CD14-positive monocyte (primary cell): ENCODE measurements at regions not wholly inside any gene's neighbourhood (a gene's known extent, or its start where the extent isn't known, plus 50 kb on each side); places are given as distances from the start of the nearest gene placed in this dataset.

Experiments used
- DNase-seq, 3 donors: peaks; one replicate each; pipeline ENCODE4 v3.0.0-alpha.2; 2011 to 2022
- H2AFZ ChIP-seq: 2 replicates; pipeline ENCODE4 v1.6.0; 2012; ENCODE audit warnings: mild to moderate bottlenecking, low read depth, low read length, inconsistent platforms; ENCODE audit not compliant: insufficient read depth, poor library complexity, severe bottlenecking
- H3K27ac ChIP-seq, 2 donors: 1 replicate in 1 of 2; 2 replicates in 1 of 2; pipeline ENCODE4 v1.5.1; 2012 to 2013; ENCODE audit warnings: low read length in 2 of 2, control low read depth in 1 of 2, inconsistent platforms in 1 of 2, low read depth in 1 of 2, mild to moderate bottlenecking in 1 of 2
- H3K27me3 ChIP-seq, 2 donors: one replicate each; pipeline versions ENCODE4 v1.6.0 to v1.6.1; 2011 to 2013; ENCODE audit warnings: low read length in 2 of 2; ENCODE audit not compliant: control insufficient read depth in 2 of 2, insufficient read depth in 2 of 2
- H3K36me3 ChIP-seq, 2 donors: replicated peaks in 1 of 2; 1 replicate in 1 of 2; 2 replicates in 1 of 2; pipeline versions ENCODE4 v1.5.1 to v1.6.1; 2012 to 2013; ENCODE audit warnings: low read length in 2 of 2, control low read depth in 1 of 2, inconsistent platforms in 1 of 2, mild to moderate bottlenecking in 1 of 2; ENCODE audit not compliant: insufficient read depth in 2 of 2, control insufficient read depth in 1 of 2
- H3K4me1 ChIP-seq, 2 donors: 1 replicate in 1 of 2; 2 replicates in 1 of 2; pipeline versions ENCODE4 v1.5.1 to v1.6.1; 2012 to 2013; ENCODE audit warnings: low read length in 2 of 2, control low read depth in 1 of 2, inconsistent platforms in 1 of 2, mild to moderate bottlenecking in 1 of 2, moderate library complexity in 1 of 2; ENCODE audit not compliant: insufficient read depth in 2 of 2, control insufficient read depth in 1 of 2
- H3K4me2 ChIP-seq: replicated peaks from 2 replicates; pipeline ENCODE3; 2012; ENCODE audit warnings: low read length, moderate library complexity, mild to moderate bottlenecking; ENCODE audit not compliant: poor library complexity, severe bottlenecking; ENCODE audit errors: extremely low read depth
- H3K4me3 ChIP-seq, 3 experiments: fragments of 200-600 bp in 1 of 3; sonication (generic) in 1 of 3; replicated peaks in 1 of 3; 1 replicate in 2 of 3; 2 replicates in 1 of 3; pipeline ENCODE4 v1.5.1; 2011 to 2013; ENCODE audit warnings: low read length in 3 of 3, mild to moderate bottlenecking in 3 of 3, control low read depth in 2 of 3, low read depth in 2 of 3, inconsistent platforms in 1 of 3, moderate library complexity in 1 of 3
- H3K79me2 ChIP-seq: 2 replicates; pipeline ENCODE4 v1.6.0; 2012; ENCODE audit warnings: mild to moderate bottlenecking, control low read depth, inconsistent platforms, low read length, moderate library complexity; ENCODE audit not compliant: insufficient read depth
- H3K9ac ChIP-seq: 2 replicates; pipeline ENCODE4 v1.6.0; 2017; ENCODE audit warnings: low read length, mild to moderate bottlenecking; ENCODE audit not compliant: insufficient read depth, poor library complexity, severe bottlenecking
- H3K9me3 ChIP-seq, 2 donors: replicated peaks in 1 of 2; 1 replicate in 1 of 2; 2 replicates in 1 of 2; pipeline versions ENCODE4 v1.5.1 to v1.6.1; 2012 to 2013; ENCODE audit warnings: low read length in 2 of 2, control low read depth in 1 of 2; ENCODE audit not compliant: control insufficient read depth in 1 of 2, insufficient read depth in 1 of 2
- H4K20me1 ChIP-seq: 2 replicates; pipeline ENCODE4 v1.6.0; 2012; ENCODE audit warnings: mild to moderate bottlenecking, low read length, control low read depth, moderate library complexity; ENCODE audit not compliant: insufficient read depth
- H3K27ac Mint-ChIP-seq, 7 donors: one replicate each; pipeline ENCODE4 v1.8.0; 2020; ENCODE audit warnings: mild to moderate bottlenecking in 7 of 7, mixed read lengths in 7 of 7, moderate library complexity in 6 of 7, inconsistent platforms in 2 of 7
- H3K27me3 Mint-ChIP-seq, 3 donors: one replicate each; pipeline ENCODE4 v1.8.0; 2021 to 2022; ENCODE audit warnings: low read depth in 3 of 3, mild to moderate bottlenecking in 3 of 3, mixed read lengths in 3 of 3, moderate library complexity in 3 of 3, inconsistent platforms in 1 of 3
- H3K36me3 Mint-ChIP-seq, 2 donors: one replicate each; pipeline ENCODE4 v1.8.0; 2020; ENCODE audit warnings: mixed read lengths in 2 of 2, inconsistent platforms in 1 of 2, mild to moderate bottlenecking in 1 of 2
- H3K4me1 Mint-ChIP-seq: one replicate; pipeline ENCODE4 v1.8.0; 2020; ENCODE audit warnings: mild to moderate bottlenecking, mixed read lengths
- H3K4me3 Mint-ChIP-seq, 2 donors: one replicate each; pipeline ENCODE4 v1.8.0; 2020; ENCODE audit warnings: mild to moderate bottlenecking in 2 of 2, mixed read lengths in 2 of 2, moderate library complexity in 1 of 2
- H3K9me3 Mint-ChIP-seq, 7 donors: one replicate each; pipeline ENCODE4 v1.8.0; 2020 to 2022; ENCODE audit warnings: mixed read lengths in 7 of 7, mild to moderate bottlenecking in 6 of 7, moderate library complexity in 6 of 7, inconsistent platforms in 2 of 7
- WGBS: methylation state at CpG from one replicate; pipeline ENCODE4 v1.1.5; 2013; ENCODE audit warnings: missing lambda C conversion rate; ENCODE audit not compliant: insufficient coverage; 5-methylcytosine and 5-hydroxymethylcytosine counted together
- intact Hi-C, 2 donors: fragments of 100-400 bp; cut with micrococcal nuclease; formaldehyde crosslinking; loops; one replicate each; pipeline versions ENCODE4 v1.15.0 to v1.15.1; 2023
- TF ChIP-seq, protein P1 (sequence below): fragments of 200-600 bp; IDR thresholded peaks from one replicate; pipeline ENCODE4 v1.8.0; 2022; ENCODE audit warnings: antibody characterized with exemption, mild to moderate bottlenecking

DNA sequence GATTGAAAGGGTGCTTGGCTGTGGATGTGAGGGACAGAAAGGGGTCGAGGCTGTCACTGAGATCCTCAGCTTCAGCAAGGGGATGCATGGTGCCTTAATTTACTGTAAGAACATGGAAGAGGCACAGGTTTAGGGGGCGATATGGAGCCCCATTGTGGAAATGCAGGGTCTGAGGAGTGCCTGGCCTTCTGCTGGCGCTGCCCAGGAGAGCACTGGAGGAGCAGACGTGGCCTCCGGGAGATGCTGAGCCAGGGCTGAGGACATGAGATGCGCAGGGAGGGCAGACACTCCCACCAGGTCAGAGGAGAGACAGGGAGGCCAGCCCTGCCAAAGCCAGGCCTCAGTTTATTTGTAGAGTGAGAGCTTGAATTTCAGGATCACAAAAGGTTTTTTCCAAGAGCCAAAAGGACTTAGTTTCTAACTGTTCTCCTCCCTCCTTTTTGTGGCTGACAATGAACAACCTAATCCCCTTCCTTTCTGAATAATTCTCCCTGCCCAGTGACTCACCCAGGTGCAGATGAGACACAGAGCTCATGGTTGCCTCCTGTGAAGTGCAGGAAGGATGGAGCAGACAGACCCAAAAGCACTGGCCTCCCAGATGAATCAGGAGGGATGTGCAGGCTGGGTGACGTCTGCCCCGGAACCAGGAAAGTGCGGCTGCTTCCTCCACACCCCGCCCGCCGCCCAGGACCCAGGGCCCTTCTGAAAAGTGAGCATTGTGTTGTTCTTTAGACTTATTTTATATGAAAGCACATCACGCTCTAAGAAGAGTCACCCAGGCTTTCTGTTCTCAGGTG is 73.0 kb upstream of the TMPRSS2 start:
- H3K9me3 ChIP-seq = peaks cover 3 to 14% of the 10 kb centered on the region in 2 donors
- Mint-ChIP-seq H3K4me1 (no peaks in the 10 kb centered on the region), H3K27me3 (peaks cover 0 to 4% (median 2%) of the 10 kb centered on the region in 3 donors), H3K27ac (no peak overlapping the region), H3K36me3 (no peaks in the 10 kb centered on the region), H3K9me3 (peaks cover 3 to 19% (median 12%) of the 10 kb centered on the region in 7 donors), H3K4me3 (no peak overlapping the region)
- no peaks in the 10 kb centered on the region for H3K27me3 ChIP-seq
- H3K4me1 ChIP-seq = no peaks in the 10 kb centered on the region
- no peak overlapping the region for H3K9ac ChIP-seq
- H3K4me2 ChIP-seq = no peak overlapping the region
- intact Hi-C loops = no loop called here
- TF ChIP-seq, protein P1, sequence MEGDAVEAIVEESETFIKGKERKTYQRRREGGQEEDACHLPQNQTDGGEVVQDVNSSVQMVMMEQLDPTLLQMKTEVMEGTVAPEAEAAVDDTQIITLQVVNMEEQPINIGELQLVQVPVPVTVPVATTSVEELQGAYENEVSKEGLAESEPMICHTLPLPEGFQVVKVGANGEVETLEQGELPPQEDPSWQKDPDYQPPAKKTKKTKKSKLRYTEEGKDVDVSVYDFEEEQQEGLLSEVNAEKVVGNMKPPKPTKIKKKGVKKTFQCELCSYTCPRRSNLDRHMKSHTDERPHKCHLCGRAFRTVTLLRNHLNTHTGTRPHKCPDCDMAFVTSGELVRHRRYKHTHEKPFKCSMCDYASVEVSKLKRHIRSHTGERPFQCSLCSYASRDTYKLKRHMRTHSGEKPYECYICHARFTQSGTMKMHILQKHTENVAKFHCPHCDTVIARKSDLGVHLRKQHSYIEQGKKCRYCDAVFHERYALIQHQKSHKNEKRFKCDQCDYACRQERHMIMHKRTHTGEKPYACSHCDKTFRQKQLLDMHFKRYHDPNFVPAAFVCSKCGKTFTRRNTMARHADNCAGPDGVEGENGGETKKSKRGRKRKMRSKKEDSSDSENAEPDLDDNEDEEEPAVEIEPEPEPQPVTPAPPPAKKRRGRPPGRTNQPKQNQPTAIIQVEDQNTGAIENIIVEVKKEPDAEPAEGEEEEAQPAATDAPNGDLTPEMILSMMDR = no peak
- DNase-seq = no peak
- H3K4me3 ChIP-seq = no peak overlapping the region
- no peak overlapping the region for H2AFZ ChIP-seq
- WGBS = 89% methylated on average over 7 of the region's 13 CpGs
- no peaks in the 10 kb centered on the region for H3K79me2 ChIP-seq
- no peaks in the 10 kb centered on the region for H3K36me3 ChIP-seq
- no peak overlapping the region for H3K27ac ChIP-seq
- H4K20me1 ChIP-seq = no peaks in the 10 kb centered on the region

- no peaks in the 10 kb centered on the region for H3K36me3 Mint-ChIP-seq
- H3K9ac ChIP-seq = no peak overlapping the region
- intact Hi-C loops = no loop called here
These were observed 71.7 kb upstream of the TMPRSS2 start for GRCh38 chr21:41579692-41580091.

More at GRCh38 chr21:41579692-41580091, 71.7 kb upstream of the TMPRSS2 start:
- no peaks in the 10 kb centered on the region for H3K4me1 ChIP-seq
- no peak overlapping the region for H3K4me2 ChIP-seq
- no peak for DNase-seq
- H2AFZ ChIP-seq = no peak overlapping the region
- H3K9me3 ChIP-seq = peaks cover 3 to 14% of the 10 kb centered on the region in 2 donors
- no peak overlapping the region for H3K27ac ChIP-seq
- 40% methylated on average over 1 of the region's 4 CpGs for WGBS
- Mint-ChIP-seq H3K4me3 (no peak overlapping the region), H3K27me3 (peaks cover 0 to 4% (median 2%) of the 10 kb centered on the region in 3 donors), H3K4me1 (no peaks in the 10 kb centered on the region), H3K9me3 (peaks cover 3 to 24% (median 14%) of the 10 kb centered on the region in 7 donors), H3K27ac (no peak overlapping the region)
- no peaks in the 10 kb centered on the region for H3K79me2 ChIP-seq
- no peaks in the 10 kb centered on the region for H3K36me3 ChIP-seq
- H3K27me3 ChIP-seq = no peaks in the 10 kb centered on the region
- no peaks in the 10 kb centered on the region for H4K20me1 ChIP-seq
- TF ChIP-seq, protein P1 = no peak
- H3K4me3 ChIP-seq = no peak overlapping the region
